Progenitor cell of endocrine pancreas (in vitro differentiated cells): ENCODE measurements at regions not wholly inside any gene's neighbourhood (a gene's known extent, or its start where the extent isn't known, plus 50 kb on each side); places are given as distances from the start of the nearest gene placed in this dataset.

Source experiments
- DNase-seq: peaks from one replicate; pipeline ENCODE4 v3.0.0; 2021; ENCODE audit warnings: low spot score; ENCODE audit not compliant: unreplicated experiment
- H3K27ac Mint-ChIP-seq: 2 replicates; pipeline ENCODE4 v1.8.0; 2021; ENCODE audit warnings: mild to moderate bottlenecking, moderate library complexity, mixed read lengths
- H3K27me3 Mint-ChIP-seq: 2 replicates; pipeline ENCODE4 v1.8.0; 2021; ENCODE audit warnings: mixed read lengths
- H3K36me3 Mint-ChIP-seq: 2 replicates; pipeline ENCODE4 v1.8.0; 2022; ENCODE audit warnings: mixed read lengths; ENCODE audit not compliant: insufficient read depth
- H3K4me1 Mint-ChIP-seq: 2 replicates; pipeline ENCODE4 v1.8.0; 2021; ENCODE audit warnings: low read depth, mixed read lengths
- H3K4me3 Mint-ChIP-seq: 2 replicates; pipeline ENCODE4 v1.8.0; 2021; ENCODE audit warnings: low read depth, mild to moderate bottlenecking, moderate library complexity, mixed read lengths
- H3K9me3 Mint-ChIP-seq: 2 replicates; pipeline ENCODE4 v1.8.0; 2021; ENCODE audit warnings: low read depth, mixed read lengths
- TF ChIP-seq, protein P1 (sequence below): fragments of 200-600 bp; sonication (generic); IDR thresholded peaks from one replicate; pipeline ENCODE4 v1.5.0; 2021; ENCODE audit warnings: antibody characterized with exemption, mild to moderate bottlenecking; ENCODE audit not compliant: unreplicated experiment

DNA sequence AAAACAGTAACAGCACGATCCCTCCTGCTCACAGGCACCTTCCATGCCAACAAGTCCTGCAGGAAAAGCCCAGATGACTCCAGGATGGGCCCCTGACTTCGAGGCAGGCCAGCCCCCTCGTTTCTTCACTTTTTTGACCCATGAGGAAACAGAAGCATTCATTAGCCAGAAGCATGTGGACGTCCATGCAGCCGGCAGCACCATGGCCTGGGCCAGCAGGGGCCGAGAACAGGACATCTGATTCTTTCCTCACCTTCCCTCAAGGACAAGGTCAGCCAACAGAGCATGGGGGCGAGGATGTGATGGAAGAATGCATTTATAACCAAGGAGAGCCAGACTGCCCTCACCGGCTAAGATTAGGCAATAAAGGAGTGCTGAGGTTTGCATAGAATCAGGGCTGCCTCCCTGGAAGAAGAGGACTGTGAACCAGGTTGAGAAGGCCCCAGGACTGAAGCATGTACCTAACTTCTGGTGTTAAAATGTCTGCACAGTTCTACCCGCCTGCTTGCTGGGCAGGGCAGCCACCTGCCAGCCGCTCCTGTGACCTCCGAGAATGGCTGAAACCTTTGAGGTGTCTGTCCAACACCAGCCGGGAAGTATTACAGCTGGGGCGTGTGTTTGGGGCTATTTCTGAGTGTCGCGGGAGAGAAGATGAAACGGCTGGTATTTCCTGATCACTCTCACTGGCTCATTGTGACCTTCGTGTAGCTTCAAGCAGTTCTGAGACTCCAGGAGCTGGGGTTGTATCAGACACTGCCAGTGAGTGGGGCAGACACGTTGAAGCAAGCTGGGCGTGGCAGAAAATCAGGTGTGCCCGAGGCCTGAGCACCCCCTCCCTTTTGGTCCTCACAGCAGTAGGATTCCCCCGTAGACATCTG, 94.0 kb upstream of the TNRC6C start:
- no peak for DNase-seq
- Mint-ChIP-seq H3K27ac (no peak overlapping the region), H3K27me3 (peaks cover 30% of the 10 kb centered on the region), H3K36me3 (no peaks in the 10 kb centered on the region), H3K4me3 (no peak overlapping the region), H3K9me3 (peaks cover 5% of the 10 kb centered on the region), H3K4me1 (no peaks in the 10 kb centered on the region)
- TF ChIP-seq, protein P1, sequence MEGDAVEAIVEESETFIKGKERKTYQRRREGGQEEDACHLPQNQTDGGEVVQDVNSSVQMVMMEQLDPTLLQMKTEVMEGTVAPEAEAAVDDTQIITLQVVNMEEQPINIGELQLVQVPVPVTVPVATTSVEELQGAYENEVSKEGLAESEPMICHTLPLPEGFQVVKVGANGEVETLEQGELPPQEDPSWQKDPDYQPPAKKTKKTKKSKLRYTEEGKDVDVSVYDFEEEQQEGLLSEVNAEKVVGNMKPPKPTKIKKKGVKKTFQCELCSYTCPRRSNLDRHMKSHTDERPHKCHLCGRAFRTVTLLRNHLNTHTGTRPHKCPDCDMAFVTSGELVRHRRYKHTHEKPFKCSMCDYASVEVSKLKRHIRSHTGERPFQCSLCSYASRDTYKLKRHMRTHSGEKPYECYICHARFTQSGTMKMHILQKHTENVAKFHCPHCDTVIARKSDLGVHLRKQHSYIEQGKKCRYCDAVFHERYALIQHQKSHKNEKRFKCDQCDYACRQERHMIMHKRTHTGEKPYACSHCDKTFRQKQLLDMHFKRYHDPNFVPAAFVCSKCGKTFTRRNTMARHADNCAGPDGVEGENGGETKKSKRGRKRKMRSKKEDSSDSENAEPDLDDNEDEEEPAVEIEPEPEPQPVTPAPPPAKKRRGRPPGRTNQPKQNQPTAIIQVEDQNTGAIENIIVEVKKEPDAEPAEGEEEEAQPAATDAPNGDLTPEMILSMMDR, result no peak

DNA sequence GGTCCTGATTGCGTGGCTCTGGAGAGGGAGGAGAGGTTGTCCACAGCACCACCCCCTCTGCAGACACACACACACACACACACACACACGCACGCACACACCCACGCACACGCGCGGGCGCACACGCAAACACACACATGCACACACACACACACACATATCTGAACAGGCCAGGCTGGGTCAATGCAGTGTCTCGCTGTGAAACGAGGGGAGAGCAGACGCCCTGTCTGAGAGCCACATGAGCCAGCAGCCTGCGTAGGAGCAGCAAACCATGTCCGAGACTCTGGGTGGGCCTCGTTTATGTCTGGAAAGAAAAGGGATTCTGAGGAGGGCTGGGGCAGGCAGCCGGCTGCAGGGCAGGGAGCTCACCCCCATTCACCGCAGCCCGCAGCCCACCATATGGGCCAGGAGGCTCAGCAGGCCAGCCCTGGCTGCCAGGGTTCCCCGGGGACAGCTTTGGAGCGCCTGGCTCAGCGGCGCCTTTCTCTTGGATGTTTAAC, 93.3 kb upstream of the TNRC6C start:
- Mint-ChIP-seq H3K4me1 (no peaks in the 10 kb centered on the region), H3K27me3 (peaks cover 34% of the 10 kb centered on the region), H3K4me3 (no peak overlapping the region), H3K9me3 (peaks cover 5% of the 10 kb centered on the region), H3K27ac (no peak overlapping the region), H3K36me3 (no peaks in the 10 kb centered on the region)
- TF ChIP-seq, protein P1, result no peak
- DNase-seq, result no peak

DNA sequence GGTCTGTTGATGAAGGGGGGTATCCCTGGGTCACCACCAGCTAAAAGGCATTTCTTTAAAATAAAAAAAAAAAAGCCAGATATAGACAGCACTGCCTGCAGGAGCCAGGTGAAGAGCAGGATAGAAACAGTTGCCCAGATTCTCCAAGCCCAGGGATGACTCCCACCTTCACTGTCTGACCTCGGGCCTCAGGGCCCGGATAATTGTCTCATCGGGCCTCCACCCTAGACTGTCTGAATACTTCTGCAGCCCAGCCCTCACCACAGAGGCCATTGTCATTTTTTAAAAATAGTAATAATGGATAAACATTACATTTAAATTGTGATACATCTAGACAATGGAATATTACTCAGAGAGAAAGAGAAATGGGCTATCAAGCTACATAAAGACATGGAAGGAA, 92.8 kb upstream of the TNRC6C start:
- TF ChIP-seq, protein P1, result no peak
- H3K36me3 Mint-ChIP-seq, result no peaks in the 10 kb centered on the region
- no peaks in the 10 kb centered on the region for H3K4me1 Mint-ChIP-seq
- DNase-seq, result no peak
- no peak overlapping the region for H3K4me3 Mint-ChIP-seq
- no peak overlapping the region for H3K27ac Mint-ChIP-seq
- peaks cover 33% of the 10 kb centered on the region for H3K27me3 Mint-ChIP-seq
- peaks cover 5% of the 10 kb centered on the region for H3K9me3 Mint-ChIP-seq

DNA sequence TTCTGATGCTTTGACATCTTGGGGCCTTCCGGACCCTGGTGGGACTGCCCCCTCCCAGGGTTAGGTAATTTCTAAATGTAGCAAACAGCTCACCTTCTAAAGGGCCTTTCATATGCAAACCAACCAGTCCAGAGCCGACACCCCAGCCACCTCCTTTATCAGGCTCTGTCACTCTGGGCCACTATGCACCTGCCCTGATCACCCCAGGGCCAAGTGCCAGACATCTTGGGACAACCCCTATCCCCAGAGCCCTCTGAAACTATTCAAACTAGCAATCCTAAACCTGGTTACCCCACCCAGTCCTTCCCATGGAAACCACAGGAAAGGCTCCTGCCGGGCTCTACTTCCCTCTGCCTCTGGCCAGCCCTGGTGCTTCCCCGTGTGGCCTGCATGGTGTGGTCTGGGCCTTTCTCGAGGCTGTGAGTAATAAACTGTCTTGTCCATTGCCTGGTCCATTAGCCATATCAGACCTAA, 91.2 kb upstream of the TNRC6C start:
- no peaks in the 10 kb centered on the region for H3K36me3 Mint-ChIP-seq
- no peaks in the 10 kb centered on the region for H3K4me1 Mint-ChIP-seq
- no peak overlapping the region for H3K4me3 Mint-ChIP-seq
- no peak for DNase-seq
- peak overlapping the region; percentile 2 for H3K27ac Mint-ChIP-seq
- peaks cover 23% of the 10 kb centered on the region for H3K27me3 Mint-ChIP-seq
- TF ChIP-seq, protein P1, result no peak
- no peaks in the 10 kb centered on the region for H3K9me3 Mint-ChIP-seq

GRCh38 chr17:77867976-77868713, 90.4 kb upstream of the TNRC6C start:
- no peak for DNase-seq
- H3K4me1 Mint-ChIP-seq, result no peaks in the 10 kb centered on the region
- TF ChIP-seq, protein P1, result no peak
- peaks cover 24% of the 10 kb centered on the region for H3K27me3 Mint-ChIP-seq
- no peak overlapping the region for H3K27ac Mint-ChIP-seq
- no peak overlapping the region for H3K4me3 Mint-ChIP-seq
- H3K9me3 Mint-ChIP-seq, result no peaks in the 10 kb centered on the region
- H3K36me3 Mint-ChIP-seq, result no peaks in the 10 kb centered on the region
